B cell (primary cell): ENCODE measurements at regions not wholly inside any gene's neighbourhood (a gene's known extent, or its start where the extent isn't known, plus 50 kb on each side); places are given as distances from the start of the nearest gene placed in this dataset.

Experiments used
- ATAC-seq: fragments of 200-7000 bp; cut with Tn5 transposase; one replicate; pipeline ENCODE4 v1.10.0; 2021; ENCODE audit warnings: low read depth, mild to moderate bottlenecking, moderate number of reproducible peaks, moderate library complexity
- CTCF ChIA-PET: fragments of 350-600 bp; sonication (Branson Sonifier 250); formaldehyde crosslinking; loops from one replicate; lab custom pipeline; 2021; ENCODE audit warnings: antibody characterized with exemption, inconsistent platforms; lab: Charles Lee
- POLR2A ChIA-PET: fragments of 350-600 bp; sonication (Branson Sonifier 250); formaldehyde crosslinking; loops from one replicate; lab custom pipeline; 2021; ENCODE audit warnings: antibody characterized with exemption; lab: Charles Lee
- DNase-seq: peaks from one replicate; pipeline ENCODE4 v3.0.0; 2013
- H2AFZ ChIP-seq: 2 replicates; pipeline ENCODE4 v1.6.1; 2012; ENCODE audit warnings: mild to moderate bottlenecking, low read depth, low read length; ENCODE audit not compliant: insufficient read depth, poor library complexity, severe bottlenecking
- H3K27ac ChIP-seq, 2 donors: 1 replicate in 1 of 2; 2 replicates in 1 of 2; pipeline ENCODE4 v1.5.1; 2012 to 2013; ENCODE audit warnings: low read length in 2 of 2, mild to moderate bottlenecking in 2 of 2, moderate library complexity in 1 of 2
- H3K27me3 ChIP-seq, 4 experiments: fragments of 200-600 bp in 1 of 4; sonication (generic) in 1 of 4; replicated peaks in 1 of 4; 1 replicate in 2 of 4; 2 replicates in 2 of 4; pipeline versions ENCODE4 v1.6.1 to v1.7.0; 2013 to 2016; ENCODE audit warnings: low read length in 3 of 4, mild to moderate bottlenecking in 2 of 4, mixed read lengths in 1 of 4, moderate library complexity in 1 of 4; ENCODE audit not compliant: insufficient read depth in 4 of 4, control insufficient read depth in 3 of 4; ENCODE audit errors: control extremely low read depth in 1 of 4
- H3K36me3 ChIP-seq, 2 experiments: replicated peaks in 1 of 2; 1 replicate in 1 of 2; 2 replicates in 1 of 2; pipeline versions ENCODE4 v1.6.1 to v1.7.1; 2013; ENCODE audit warnings: low read length in 1 of 2; ENCODE audit not compliant: insufficient read depth in 2 of 2, control insufficient read depth in 1 of 2; ENCODE audit errors: control extremely low read depth in 1 of 2, extremely low read depth in 1 of 2
- H3K4me1 ChIP-seq, 2 donors: fragments of 200-600 bp in 1 of 2; sonication (generic) in 1 of 2; 1 replicate in 1 of 2; 2 replicates in 1 of 2; pipeline versions ENCODE4 v1.5.1 to v1.6.1; 2013 to 2017; ENCODE audit warnings: low read length in 2 of 2; ENCODE audit not compliant: control insufficient read depth in 2 of 2, insufficient read depth in 2 of 2
- H3K4me2 ChIP-seq: replicated peaks from 2 replicates; pipeline ENCODE3; 2012; ENCODE audit warnings: mild to moderate bottlenecking, low read depth, low read length; ENCODE audit not compliant: poor library complexity, severe bottlenecking
- H3K4me3 ChIP-seq, 5 experiments: fragments of 200-600 bp in 1 of 5; sonication (generic) in 1 of 5; 1 replicate in 3 of 5; 2 replicates in 2 of 5; pipeline versions ENCODE4 v1.5.1 to v1.7.0; 2011 to 2016; ENCODE audit warnings: low read length in 4 of 5, mild to moderate bottlenecking in 4 of 5, low read depth in 2 of 5, control low read depth in 1 of 5, moderate library complexity in 1 of 5; ENCODE audit not compliant: insufficient read depth in 1 of 5; ENCODE audit errors: control extremely low read depth in 1 of 5, extremely low read depth in 1 of 5
- H3K79me2 ChIP-seq: fragments of 200-600 bp; sonication (generic); one replicate; pipeline ENCODE4 v1.6.0; 2016; ENCODE audit warnings: low read length; ENCODE audit not compliant: control insufficient read depth, insufficient read depth
- H3K9ac ChIP-seq: fragments of 200-600 bp; sonication (generic); 2 replicates; pipeline ENCODE4 v1.6.1; 2017; ENCODE audit warnings: mild to moderate bottlenecking, low read length, moderate library complexity
- H3K9me3 ChIP-seq, 3 donors: one replicate each; pipeline versions ENCODE4 v1.6.1 to v1.7.1; 2013; ENCODE audit warnings: low read length in 2 of 3; ENCODE audit not compliant: control insufficient read depth in 2 of 3, insufficient read depth in 1 of 3; ENCODE audit errors: control extremely low read depth in 1 of 3
- H4K20me1 ChIP-seq: 2 replicates; pipeline ENCODE4 v1.6.0; 2012; ENCODE audit warnings: mild to moderate bottlenecking, low read length; ENCODE audit not compliant: insufficient read depth, control insufficient read depth, poor library complexity, severe bottlenecking
- H3K27ac Mint-ChIP-seq: one replicate; pipeline ENCODE4 v1.8.0; 2021; ENCODE audit warnings: mixed read lengths
- H3K27me3 Mint-ChIP-seq: one replicate; pipeline ENCODE4 v1.8.0; 2021; ENCODE audit warnings: mixed read lengths
- H3K4me1 Mint-ChIP-seq: one replicate; pipeline ENCODE4 v1.8.0; 2021; ENCODE audit warnings: mixed read lengths
- H3K4me3 Mint-ChIP-seq: one replicate; pipeline ENCODE4 v1.8.0; 2021; ENCODE audit warnings: mixed read lengths
- H3K9me3 Mint-ChIP-seq: one replicate; pipeline ENCODE4 v1.8.0; 2022; ENCODE audit warnings: mixed read lengths; ENCODE audit not compliant: insufficient read depth
- EZH2 ChIP-seq: IDR thresholded peaks from 2 replicates; pipeline ENCODE4 v1.6.1; 2012; ENCODE audit warnings: borderline replicate concordance, low read depth, mild to moderate bottlenecking, moderate library complexity, low read length; ENCODE audit not compliant: insufficient read depth, poor library complexity, severe bottlenecking
- WGBS: methylation state at CpG from one replicate; pipeline ENCODE4 v1.1.5; 2013; ENCODE audit warnings: missing lambda C conversion rate; ENCODE audit not compliant: insufficient coverage; 5-methylcytosine and 5-hydroxymethylcytosine counted together
- intact Hi-C: fragments of 100-400 bp; cut with micrococcal nuclease; formaldehyde crosslinking; loops from one replicate; pipeline ENCODE4 v1.10.0; 2022
- TF ChIP-seq, protein P1 (sequence below): fragments of 200-600 bp; IDR thresholded peaks from one replicate; pipeline ENCODE4 v1.8.0; 2022; ENCODE audit warnings: antibody characterized with exemption, mild to moderate bottlenecking

- Mint-ChIP-seq H3K9me3 (no peaks in the 10 kb centered on the region), H3K4me3 (no peak overlapping the region), H3K27me3 (peaks cover 29% of the 10 kb centered on the region), H3K27ac (no peak overlapping the region), H3K4me1 (no peaks in the 10 kb centered on the region)
- Histone ChIP-seq H3K27me3 (peaks cover 0 to 12% (median 0%) of the 10 kb centered on the region in 4 experiments), H3K9ac (no peak overlapping the region), H4K20me1 (no peaks in the 10 kb centered on the region), H3K36me3 (no peaks in the 10 kb centered on the region), H2AFZ (no peak overlapping the region), H3K27ac (no peak overlapping the region), H3K4me1 (no peaks in the 10 kb centered on the region), H3K4me2 (no peak overlapping the region), H3K79me2 (no peaks in the 10 kb centered on the region), H3K4me3 (no peak overlapping the region), H3K9me3 (peaks cover 0 to 8% (median 0%) of the 10 kb centered on the region in 3 donors)
- ChIA-PET CTCF (no interaction called here), POLR2A (no interaction called here)
- WGBS, result 82% methylated on average over 4 of the region's 5 CpGs
- DNase-seq (no peak), ATAC-seq (no peak)
- TF ChIP-seq, protein P1, sequence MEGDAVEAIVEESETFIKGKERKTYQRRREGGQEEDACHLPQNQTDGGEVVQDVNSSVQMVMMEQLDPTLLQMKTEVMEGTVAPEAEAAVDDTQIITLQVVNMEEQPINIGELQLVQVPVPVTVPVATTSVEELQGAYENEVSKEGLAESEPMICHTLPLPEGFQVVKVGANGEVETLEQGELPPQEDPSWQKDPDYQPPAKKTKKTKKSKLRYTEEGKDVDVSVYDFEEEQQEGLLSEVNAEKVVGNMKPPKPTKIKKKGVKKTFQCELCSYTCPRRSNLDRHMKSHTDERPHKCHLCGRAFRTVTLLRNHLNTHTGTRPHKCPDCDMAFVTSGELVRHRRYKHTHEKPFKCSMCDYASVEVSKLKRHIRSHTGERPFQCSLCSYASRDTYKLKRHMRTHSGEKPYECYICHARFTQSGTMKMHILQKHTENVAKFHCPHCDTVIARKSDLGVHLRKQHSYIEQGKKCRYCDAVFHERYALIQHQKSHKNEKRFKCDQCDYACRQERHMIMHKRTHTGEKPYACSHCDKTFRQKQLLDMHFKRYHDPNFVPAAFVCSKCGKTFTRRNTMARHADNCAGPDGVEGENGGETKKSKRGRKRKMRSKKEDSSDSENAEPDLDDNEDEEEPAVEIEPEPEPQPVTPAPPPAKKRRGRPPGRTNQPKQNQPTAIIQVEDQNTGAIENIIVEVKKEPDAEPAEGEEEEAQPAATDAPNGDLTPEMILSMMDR, result no peak
- TF ChIP-seq EZH2, result no peak
- intact Hi-C loops, result no loop called here
Measured at GRCh38 chr2:235212501-235213158, 260.8 kb downstream of the SH3BP4 start.

DNA sequence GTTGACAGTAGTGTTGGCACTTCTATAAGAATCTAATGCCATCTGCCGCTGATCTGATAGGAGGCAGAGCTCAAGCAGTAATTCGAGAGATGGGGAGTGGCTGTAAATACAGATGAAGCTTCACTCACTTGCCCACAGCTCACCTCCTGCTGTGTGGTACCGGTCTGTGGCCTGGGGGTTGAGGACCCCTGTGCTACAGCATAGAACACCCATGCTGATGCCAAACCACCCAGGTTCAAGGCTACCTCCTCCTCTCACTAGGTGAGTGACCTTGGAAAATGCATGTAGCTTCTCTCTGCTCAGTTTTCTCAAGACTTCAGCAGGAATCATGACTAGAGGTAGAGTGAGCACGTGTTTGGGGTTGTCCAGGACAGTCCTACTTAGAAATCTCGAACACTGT is 263.4 kb downstream of the SH3BP4 start:
- 75% methylated on average over 3 of the region's 5 CpGs for WGBS
- Mint-ChIP-seq H3K4me3 (no peak overlapping the region), H3K27me3 (peaks cover 30% of the 10 kb centered on the region), H3K27ac (no peak overlapping the region), H3K9me3 (no peaks in the 10 kb centered on the region), H3K4me1 (no peaks in the 10 kb centered on the region)
- H3K27me3 ChIP-seq, result peaks cover 0 to 10% (median 0%) of the 10 kb centered on the region in 4 experiments
- H3K27ac ChIP-seq, result no peak overlapping the region
- ChIA-PET CTCF (no interaction called here), POLR2A (no interaction called here)
- no peak overlapping the region for H2AFZ ChIP-seq
- H3K4me2 ChIP-seq, result no peak overlapping the region
- H3K79me2 ChIP-seq, result no peaks in the 10 kb centered on the region
- H3K4me1 ChIP-seq, result no peaks in the 10 kb centered on the region
- no peaks in the 10 kb centered on the region for H3K9me3 ChIP-seq
- no peak overlapping the region for H3K9ac ChIP-seq
- H4K20me1 ChIP-seq, result no peaks in the 10 kb centered on the region
- H3K36me3 ChIP-seq, result no peaks in the 10 kb centered on the region
- TF ChIP-seq, protein P1, result no peak
- TF ChIP-seq EZH2, result no peak
- intact Hi-C loops, result no loop called here
- no peak for ATAC-seq
- DNase-seq, result no peak
- no peak overlapping the region for H3K4me3 ChIP-seq
